ENCODE measurements at regions not wholly inside any gene's neighbourhood (a gene's known extent, or its start where the extent isn't known, plus 50 kb on each side); places are given as distances from the start of the nearest gene placed in this dataset.

DNA sequence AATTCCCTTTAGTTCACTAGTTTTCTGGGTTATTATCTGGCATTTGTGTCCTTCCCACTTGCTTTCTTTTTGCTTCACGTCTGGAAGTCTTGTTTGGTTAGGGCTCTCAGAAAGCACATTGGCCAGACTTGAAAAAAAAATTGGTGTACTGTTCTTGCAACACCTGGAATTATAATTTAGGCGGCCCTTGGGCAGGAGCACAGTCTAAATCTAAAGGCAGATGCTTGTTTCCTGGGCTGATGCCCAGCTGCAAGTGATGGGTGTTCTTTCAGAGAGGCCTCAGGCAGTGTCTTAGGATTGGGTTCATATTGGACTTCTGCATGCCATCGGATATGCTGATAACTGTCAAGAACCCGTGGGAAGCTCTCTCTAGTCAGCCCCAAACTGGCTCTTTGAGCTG is 521.5 kb downstream of the PDCD6IP start (continued):
- TF ChIP-seq, protein P1, sequence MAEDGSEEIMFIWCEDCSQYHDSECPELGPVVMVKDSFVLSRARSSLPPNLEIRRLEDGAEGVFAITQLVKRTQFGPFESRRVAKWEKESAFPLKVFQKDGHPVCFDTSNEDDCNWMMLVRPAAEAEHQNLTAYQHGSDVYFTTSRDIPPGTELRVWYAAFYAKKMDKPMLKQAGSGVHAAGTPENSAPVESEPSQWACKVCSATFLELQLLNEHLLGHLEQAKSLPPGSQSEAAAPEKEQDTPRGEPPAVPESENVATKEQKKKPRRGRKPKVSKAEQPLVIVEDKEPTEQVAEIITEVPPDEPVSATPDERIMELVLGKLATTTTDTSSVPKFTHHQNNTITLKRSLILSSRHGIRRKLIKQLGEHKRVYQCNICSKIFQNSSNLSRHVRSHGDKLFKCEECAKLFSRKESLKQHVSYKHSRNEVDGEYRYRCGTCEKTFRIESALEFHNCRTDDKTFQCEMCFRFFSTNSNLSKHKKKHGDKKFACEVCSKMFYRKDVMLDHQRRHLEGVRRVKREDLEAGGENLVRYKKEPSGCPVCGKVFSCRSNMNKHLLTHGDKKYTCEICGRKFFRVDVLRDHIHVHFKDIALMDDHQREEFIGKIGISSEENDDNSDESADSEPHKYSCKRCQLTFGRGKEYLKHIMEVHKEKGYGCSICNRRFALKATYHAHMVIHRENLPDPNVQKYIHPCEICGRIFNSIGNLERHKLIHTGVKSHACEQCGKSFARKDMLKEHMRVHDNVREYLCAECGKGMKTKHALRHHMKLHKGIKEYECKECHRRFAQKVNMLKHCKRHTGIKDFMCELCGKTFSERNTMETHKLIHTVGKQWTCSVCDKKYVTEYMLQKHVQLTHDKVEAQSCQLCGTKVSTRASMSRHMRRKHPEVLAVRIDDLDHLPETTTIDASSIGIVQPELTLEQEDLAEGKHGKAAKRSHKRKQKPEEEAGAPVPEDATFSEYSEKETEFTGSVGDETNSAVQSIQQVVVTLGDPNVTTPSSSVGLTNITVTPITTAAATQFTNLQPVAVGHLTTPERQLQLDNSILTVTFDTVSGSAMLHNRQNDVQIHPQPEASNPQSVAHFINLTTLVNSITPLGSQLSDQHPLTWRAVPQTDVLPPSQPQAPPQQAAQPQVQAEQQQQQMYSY (CRISPR knock-in tag; IDR thresholded peaks at IDR 0.05), result no peak
- TF ChIP-seq, protein P2, sequence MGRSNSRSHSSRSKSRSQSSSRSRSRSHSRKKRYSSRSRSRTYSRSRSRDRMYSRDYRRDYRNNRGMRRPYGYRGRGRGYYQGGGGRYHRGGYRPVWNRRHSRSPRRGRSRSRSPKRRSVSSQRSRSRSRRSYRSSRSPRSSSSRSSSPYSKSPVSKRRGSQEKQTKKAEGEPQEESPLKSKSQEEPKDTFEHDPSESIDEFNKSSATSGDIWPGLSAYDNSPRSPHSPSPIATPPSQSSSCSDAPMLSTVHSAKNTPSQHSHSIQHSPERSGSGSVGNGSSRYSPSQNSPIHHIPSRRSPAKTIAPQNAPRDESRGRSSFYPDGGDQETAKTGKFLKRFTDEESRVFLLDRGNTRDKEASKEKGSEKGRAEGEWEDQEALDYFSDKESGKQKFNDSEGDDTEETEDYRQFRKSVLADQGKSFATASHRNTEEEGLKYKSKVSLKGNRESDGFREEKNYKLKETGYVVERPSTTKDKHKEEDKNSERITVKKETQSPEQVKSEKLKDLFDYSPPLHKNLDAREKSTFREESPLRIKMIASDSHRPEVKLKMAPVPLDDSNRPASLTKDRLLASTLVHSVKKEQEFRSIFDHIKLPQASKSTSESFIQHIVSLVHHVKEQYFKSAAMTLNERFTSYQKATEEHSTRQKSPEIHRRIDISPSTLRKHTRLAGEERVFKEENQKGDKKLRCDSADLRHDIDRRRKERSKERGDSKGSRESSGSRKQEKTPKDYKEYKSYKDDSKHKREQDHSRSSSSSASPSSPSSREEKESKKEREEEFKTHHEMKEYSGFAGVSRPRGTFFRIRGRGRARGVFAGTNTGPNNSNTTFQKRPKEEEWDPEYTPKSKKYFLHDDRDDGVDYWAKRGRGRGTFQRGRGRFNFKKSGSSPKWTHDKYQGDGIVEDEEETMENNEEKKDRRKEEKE (IDR thresholded peaks at IDR 0.05), result no peak
- no peak for TF ChIP-seq KLF5 (IDR thresholded peaks at IDR 0.05; ENCODE audit: partially characterized antibody)
- no peak for TF ChIP-seq TCF7 (IDR thresholded peaks at IDR 0.05; ENCODE audit: borderline replicate concordance)
- no peak for TF ChIP-seq HDAC6 (IDR thresholded peaks at IDR 0.05; ENCODE audit: unreplicated experiment)
- TF ChIP-seq MYC (IDR thresholded peaks at IDR 0.05; ENCODE audit: insufficient read depth, insufficient read length, insufficient replicate concordance, low read length, severe bottlenecking), result no peak
- no peak for TF ChIP-seq BRCA1 (IDR thresholded peaks at IDR 0.05; ENCODE audit: low read depth, low read length)
- no peak for TF ChIP-seq CREM (IDR thresholded peaks at IDR 0.05; ENCODE audit: low read depth)
- no peak for TF ChIP-seq RBBP5 (conservative IDR thresholded peaks at IDR 0.05)
- no peak for TF ChIP-seq CBFB (IDR thresholded peaks at IDR 0.05; ENCODE audit: low read depth)
- TF ChIP-seq ZNF384 (IDR thresholded peaks at IDR 0.05; ENCODE audit: borderline replicate concordance, low read depth, low read length), result no peak
- TF ChIP-seq ZNF217 (IDR thresholded peaks at IDR 0.05), result no peak
- TF ChIP-seq POU2F2 (IDR thresholded peaks at IDR 0.05; ENCODE audit: borderline replicate concordance, low read depth, low read length), result no peak
- no peak for TF ChIP-seq ZNF622 (IDR thresholded peaks at IDR 0.05)
- no peak for TF ChIP-seq YY1 (IDR thresholded peaks at IDR 0.05; ENCODE audit: low read depth, low read length)
